ENCODE measurements at regions not wholly inside any gene's neighbourhood (a gene's known extent, or its start where the extent isn't known, plus 50 kb on each side); places are given as distances from the start of the nearest gene placed in this dataset.

DNA sequence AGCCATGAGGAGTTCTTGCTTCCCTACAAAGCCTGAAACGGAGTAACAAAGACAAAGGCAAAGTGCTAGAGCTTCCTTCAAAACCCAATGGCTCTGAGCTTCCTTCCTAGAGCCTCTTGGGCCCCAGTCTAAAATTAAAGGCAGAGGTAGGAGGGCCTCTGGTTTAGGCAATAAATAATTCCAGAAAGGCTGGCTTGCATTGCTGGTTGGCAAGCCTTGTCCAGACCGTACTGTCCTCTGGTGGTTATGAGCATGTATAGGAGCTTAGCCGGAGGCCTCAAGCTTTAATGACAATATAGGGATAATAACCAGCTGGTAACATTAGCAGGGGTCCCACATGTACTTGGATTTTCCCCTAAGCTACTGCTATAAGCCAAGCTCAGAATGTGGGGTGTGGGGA lies 237.3 kb downstream of the AR start:
- H2AK5ac ChIP-seq (ENCODE audit: insufficient read length, low read length) = no peak overlapping the region
- no peak overlapping the region for H3K14ac ChIP-seq (ENCODE audit: insufficient read depth, low read length)
- peaks cover 73% of the 10 kb centered on the region for H3K9me3 ChIP-seq (ENCODE audit: control insufficient read depth, low read depth, low read length)
- H3K4me2 ChIP-seq (ENCODE audit: insufficient read depth, insufficient read length, low read length) = no peak overlapping the region
- Mint-ChIP-seq H3K4me3 (no peak overlapping the region), H3K9me3 (peaks cover 46 to 57% of the 10 kb centered on the region in 2 experiments), H3K4me1 (no peaks in the 10 kb centered on the region), H3K36me3 (ENCODE audit: insufficient read depth in 1 of 3, low read depth in 3 of 3) (no peaks in the 10 kb centered on the region; a peak in 1 of 7 replicates), H3K27me3 (ENCODE audit: low read depth) (no peaks in the 10 kb centered on the region), H3K27ac (no peak overlapping the region)
- no peak overlapping the region for H4K91ac ChIP-seq (ENCODE audit: insufficient read length, low read depth, low read length)
- no peaks in the 10 kb centered on the region for H3K4me1 ChIP-seq (ENCODE audit: insufficient read depth, low read length)
- no peak overlapping the region for H2BK15ac ChIP-seq (ENCODE audit: low read depth, low read length)
- H3K79me2 ChIP-seq (ENCODE audit: insufficient read depth, low read length) = no peaks in the 10 kb centered on the region
- H3T11ph ChIP-seq (ENCODE audit: low read length) = no peak overlapping the region
- no peak overlapping the region for H3K9ac ChIP-seq (ENCODE audit: extremely low read depth, insufficient read length, low read length)
- no CpG with 5 or more reads among the region's 3 CpGs for WGBS (ENCODE audit: extremely low coverage, insufficient read length, low lambda C conversion rate)
- no peak for DNase-seq
- H4K8ac ChIP-seq (replicated peaks; ENCODE audit: insufficient read length, low read depth, low read length) = no peak overlapping the region
- H3K18ac ChIP-seq (ENCODE audit: insufficient read length, low read depth, low read length) = no peak overlapping the region
- no peak overlapping the region for H3K23ac ChIP-seq (ENCODE audit: insufficient read length, low read depth, low read length)
- H4K5ac ChIP-seq (ENCODE audit: insufficient read length, low read depth, low read length) = no peak overlapping the region
- H2AFZ ChIP-seq (ENCODE audit: low read length) = no peak overlapping the region
- H2BK20ac ChIP-seq (ENCODE audit: low read depth, low read length, poor library complexity, severe bottlenecking) = no peak overlapping the region
- H2BK5ac ChIP-seq (ENCODE audit: insufficient read length, low read length) = no peak overlapping the region
- H3K23me2 ChIP-seq (ENCODE audit: insufficient read length, low read depth, low read length, poor library complexity, severe bottlenecking) = no peaks in the 10 kb centered on the region
- no peak overlapping the region for H3K56ac ChIP-seq (ENCODE audit: insufficient read length, low read depth, low read length)
- no peaks in the 10 kb centered on the region for H3K27me3 ChIP-seq (ENCODE audit: insufficient read depth, low read length)
- no peaks in the 10 kb centered on the region for H3K79me1 ChIP-seq (ENCODE audit: insufficient read depth, low read depth, low read length, poor library complexity, severe bottlenecking)
- TF ChIP-seq, protein P1, sequence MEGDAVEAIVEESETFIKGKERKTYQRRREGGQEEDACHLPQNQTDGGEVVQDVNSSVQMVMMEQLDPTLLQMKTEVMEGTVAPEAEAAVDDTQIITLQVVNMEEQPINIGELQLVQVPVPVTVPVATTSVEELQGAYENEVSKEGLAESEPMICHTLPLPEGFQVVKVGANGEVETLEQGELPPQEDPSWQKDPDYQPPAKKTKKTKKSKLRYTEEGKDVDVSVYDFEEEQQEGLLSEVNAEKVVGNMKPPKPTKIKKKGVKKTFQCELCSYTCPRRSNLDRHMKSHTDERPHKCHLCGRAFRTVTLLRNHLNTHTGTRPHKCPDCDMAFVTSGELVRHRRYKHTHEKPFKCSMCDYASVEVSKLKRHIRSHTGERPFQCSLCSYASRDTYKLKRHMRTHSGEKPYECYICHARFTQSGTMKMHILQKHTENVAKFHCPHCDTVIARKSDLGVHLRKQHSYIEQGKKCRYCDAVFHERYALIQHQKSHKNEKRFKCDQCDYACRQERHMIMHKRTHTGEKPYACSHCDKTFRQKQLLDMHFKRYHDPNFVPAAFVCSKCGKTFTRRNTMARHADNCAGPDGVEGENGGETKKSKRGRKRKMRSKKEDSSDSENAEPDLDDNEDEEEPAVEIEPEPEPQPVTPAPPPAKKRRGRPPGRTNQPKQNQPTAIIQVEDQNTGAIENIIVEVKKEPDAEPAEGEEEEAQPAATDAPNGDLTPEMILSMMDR (conservative IDR thresholded peaks at IDR 0.05) = no peak
- H2BK12ac ChIP-seq (ENCODE audit: insufficient read length, low read depth, low read length) = no peak overlapping the region
- H4K20me1 ChIP-seq (ENCODE audit: control insufficient read depth, insufficient read depth, insufficient read length) = no peaks in the 10 kb centered on the region
- H3K4ac ChIP-seq (ENCODE audit: low read depth, low read length) = no peak overlapping the region
- no peak overlapping the region for H2BK120ac ChIP-seq (ENCODE audit: low read depth, low read length, poor library complexity, severe bottlenecking)
- no peak overlapping the region for H3K27ac ChIP-seq (ENCODE audit: insufficient read length, low read depth, low read length)

All from H9 (cell line).